Activated CD8-positive, alpha-beta memory T cell treated with anti-CD3 and anti-CD28 coated beads, Interleukin-2, amount 10 ng/mL, durations not matched to agents 7 days and 5 days (primary cell): ENCODE measurements at regions not wholly inside any gene's neighbourhood (a gene's known extent, or its start where the extent isn't known, plus 50 kb on each side); places are given as distances from the start of the nearest gene placed in this dataset.
"Not testable (repeated sequence)": the region's sequence is repeated elsewhere in the genome, so short reads cannot be mapped to it uniquely, and the experiment has no call there.

ENCODE experiments used
- ATAC-seq: fragments of 150-1000 bp; cut with Tn5 transposase; one replicate; pipeline ENCODE4 v1.10.0; 2021; ENCODE audit warnings: moderate library complexity
- CTCF ChIA-PET: fragments of 350-600 bp; sonication (Branson Sonifier 250); formaldehyde crosslinking; loops from one replicate; lab custom pipeline; 2021; ENCODE audit warnings: antibody characterized with exemption; lab: Charles Lee
- DNase-seq: peaks from one replicate; pipeline ENCODE4 v3.0.0-alpha.2; 2020
- H3K27ac Mint-ChIP-seq: one replicate; pipeline ENCODE4 v1.8.0; 2021; ENCODE audit warnings: mild to moderate bottlenecking, mixed read lengths
- H3K27me3 Mint-ChIP-seq: one replicate; pipeline ENCODE4 v1.8.0; 2021; ENCODE audit warnings: mixed read lengths
- H3K36me3 Mint-ChIP-seq: one replicate; pipeline ENCODE4 v1.8.0; 2021; ENCODE audit warnings: mild to moderate bottlenecking, mixed read lengths
- H3K4me1 Mint-ChIP-seq: one replicate; pipeline ENCODE4 v1.8.0; 2021; ENCODE audit warnings: mixed read lengths
- H3K4me3 Mint-ChIP-seq: one replicate; pipeline ENCODE4 v1.8.0; 2021; ENCODE audit warnings: mild to moderate bottlenecking, moderate library complexity, mixed read lengths
- H3K9me3 Mint-ChIP-seq: one replicate; pipeline ENCODE4 v1.8.0; 2022; ENCODE audit warnings: low read depth, mixed read lengths

DNA sequence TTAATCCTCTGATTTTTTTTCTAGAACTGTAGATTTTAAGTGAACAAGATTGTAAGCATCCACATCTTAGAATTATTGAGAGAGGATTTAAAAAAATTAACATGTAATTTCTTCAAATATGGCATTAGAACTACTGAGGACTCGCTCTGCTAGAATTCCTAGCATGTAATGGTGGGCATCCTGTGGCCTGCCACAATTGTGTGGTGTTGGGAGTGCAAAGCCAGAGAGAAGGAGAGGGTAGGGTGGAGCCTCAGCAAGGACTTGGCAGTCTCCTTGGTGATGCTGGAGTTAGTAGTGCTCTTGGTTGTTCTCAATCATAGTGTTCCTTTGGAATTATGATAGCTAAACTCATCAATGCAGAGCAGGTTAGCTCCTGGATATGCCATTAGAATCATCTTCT is 443.9 kb upstream of the TBL1XR1 start:
- H3K4me3 Mint-ChIP-seq: no peak overlapping the region
- H3K9me3 Mint-ChIP-seq: no peaks in the 10 kb centered on the region
- H3K27ac Mint-ChIP-seq: no peak overlapping the region
- peaks cover 10% of the 10 kb centered on the region for H3K36me3 Mint-ChIP-seq
- peaks cover 32% of the 10 kb centered on the region for H3K4me1 Mint-ChIP-seq
- DNase-seq: no peak
- no peaks in the 10 kb centered on the region for H3K27me3 Mint-ChIP-seq
- CTCF ChIA-PET: no interaction called here
- ATAC-seq: no peak

DNA sequence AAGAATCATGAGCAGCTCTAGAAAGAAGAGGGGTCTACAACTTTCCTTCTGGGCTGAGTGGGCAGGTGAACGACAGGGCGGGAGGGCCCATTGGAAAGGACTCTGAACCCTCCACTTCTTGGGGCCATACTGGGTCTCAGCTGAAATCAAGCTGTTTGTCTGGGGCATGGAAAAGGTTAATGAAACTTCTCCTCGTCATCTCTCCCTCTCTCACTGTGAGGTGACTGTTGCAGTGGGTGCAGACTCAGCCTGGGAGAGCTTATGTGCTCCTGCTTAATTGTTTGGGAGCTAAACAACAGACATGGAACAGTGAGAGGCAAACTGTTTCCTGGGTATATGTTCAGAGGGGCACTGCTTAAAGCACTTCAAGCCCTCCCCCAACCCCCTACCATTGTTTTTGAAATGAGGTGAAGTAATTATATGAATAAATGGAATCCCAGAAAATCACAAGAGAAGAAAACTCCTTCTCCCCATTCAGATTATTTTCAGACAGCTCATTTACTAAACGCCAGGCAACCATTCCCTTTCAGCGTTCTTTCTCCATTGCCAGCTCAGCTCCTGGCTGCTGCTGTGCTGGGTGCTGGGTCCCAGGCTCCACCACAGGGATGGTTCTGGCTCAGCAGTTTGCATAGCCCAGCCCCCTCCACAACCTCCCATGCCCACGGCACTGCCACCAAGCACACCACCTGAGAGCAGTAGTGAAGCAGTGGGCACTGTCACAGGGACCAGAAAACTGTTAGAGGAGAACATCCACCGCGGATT is 444.9 kb upstream of the TBL1XR1 start:
- no peaks in the 10 kb centered on the region for H3K27me3 Mint-ChIP-seq
- H3K4me3 Mint-ChIP-seq: no peak overlapping the region
- DNase-seq (no peak), ATAC-seq (no peak)
- no peak overlapping the region for H3K27ac Mint-ChIP-seq
- CTCF ChIA-PET: interaction anchor here (0.8 to 1.2 kb wide), 2 partner anchors 20 to 206 kb away, joined by 3 to 4 read pairs; no protein-coding TSS in a partner anchor
- peaks cover 42% of the 10 kb centered on the region for H3K4me1 Mint-ChIP-seq
- no peaks in the 10 kb centered on the region for H3K9me3 Mint-ChIP-seq
- H3K36me3 Mint-ChIP-seq: peaks cover 10% of the 10 kb centered on the region

GRCh38 chr3:177642804-177643125 is 445.5 kb upstream of the TBL1XR1 start:
- ATAC-seq: peak; percentile 19
- no peak overlapping the region for H3K27ac Mint-ChIP-seq
- H3K27me3 Mint-ChIP-seq: no peaks in the 10 kb centered on the region
- DNase-seq: no peak
- peaks cover 48% of the 10 kb centered on the region for H3K4me1 Mint-ChIP-seq
- H3K9me3 Mint-ChIP-seq: no peaks in the 10 kb centered on the region
- H3K36me3 Mint-ChIP-seq: peaks cover 9% of the 10 kb centered on the region
- CTCF ChIA-PET: interaction anchor here (0.8 to 1.2 kb wide), 2 partner anchors 20 to 206 kb away, joined by 3 to 4 read pairs; no protein-coding TSS in a partner anchor
- no peak overlapping the region for H3K4me3 Mint-ChIP-seq

GRCh38 chr3:177646749-177647148 is 449.5 kb upstream of the TBL1XR1 start:
- Mint-ChIP-seq H3K9me3 (no peaks in the 10 kb centered on the region), H3K27ac (peak overlapping the region; percentile 67), H3K4me1 (peaks cover 51% of the 10 kb centered on the region), H3K4me3 (no peak overlapping the region), H3K27me3 (no peaks in the 10 kb centered on the region), H3K36me3 (no peaks in the 10 kb centered on the region)
- DNase-seq (peak; percentile 79), ATAC-seq (peak; percentile 91)
- CTCF ChIA-PET: interaction anchor here (1.1 kb wide), 1 partner anchor 51 kb away, joined by 3 read pairs; no protein-coding TSS in a partner anchor

DNA sequence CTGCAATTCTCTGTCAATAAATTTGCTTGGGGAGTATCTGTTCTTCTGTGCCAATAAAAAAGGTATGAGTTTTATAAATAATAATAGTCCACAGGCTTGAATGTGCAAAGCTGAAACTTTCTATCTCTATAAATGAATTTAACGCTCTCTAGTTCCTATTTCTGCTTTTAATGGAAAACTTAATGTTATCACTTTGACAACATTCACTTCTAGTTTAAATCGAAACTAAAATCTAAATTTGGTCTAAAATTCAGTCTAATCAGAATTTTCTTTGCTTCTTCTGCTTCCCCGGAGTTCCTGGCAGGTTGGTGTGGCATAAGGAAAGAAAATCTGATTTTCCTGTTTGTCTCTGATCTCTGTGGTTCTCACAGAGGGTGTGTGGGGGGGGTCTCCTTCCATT is 450.1 kb upstream of the TBL1XR1 start:
- no peak for ATAC-seq
- Mint-ChIP-seq H3K36me3 (no peaks in the 10 kb centered on the region), H3K27me3 (no peaks in the 10 kb centered on the region), H3K4me1 (peaks cover 49% of the 10 kb centered on the region), H3K27ac (peak overlapping the region; percentile 67), H3K9me3 (no peaks in the 10 kb centered on the region), H3K4me3 (peak overlapping the region; percentile 30)
- CTCF ChIA-PET: interaction anchor here (1.1 kb wide), 1 partner anchor 52 kb away, joined by 3 read pairs; no protein-coding TSS in a partner anchor
- DNase-seq: no peak

DNA sequence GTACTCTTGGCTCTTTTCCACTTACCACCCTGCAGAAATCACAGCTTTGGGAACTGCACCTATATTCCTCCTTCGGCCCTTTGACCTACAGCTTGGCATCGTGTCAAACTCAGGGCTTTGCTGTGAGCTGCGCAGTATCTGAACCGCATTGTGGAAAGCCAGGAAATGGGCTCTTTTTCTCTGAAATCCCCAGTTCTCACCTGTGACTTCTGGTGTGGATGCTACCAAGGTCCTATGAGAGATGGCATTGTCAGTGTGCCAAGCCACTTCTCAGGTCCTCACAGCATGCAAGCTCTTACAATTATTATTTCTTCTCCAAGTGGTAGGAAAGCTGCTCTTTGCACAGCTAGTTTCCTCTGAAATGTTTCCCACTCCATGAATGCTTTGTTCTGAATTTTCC is 450.6 kb upstream of the TBL1XR1 start:
- Mint-ChIP-seq H3K4me1 (peaks cover 44% of the 10 kb centered on the region), H3K27ac (peak overlapping the region; percentile 67), H3K9me3 (no peaks in the 10 kb centered on the region), H3K27me3 (no peaks in the 10 kb centered on the region), H3K36me3 (no peaks in the 10 kb centered on the region), H3K4me3 (peak overlapping the region; percentile 30)
- ATAC-seq (peak; percentile 55), DNase-seq (peak; percentile 52)
- CTCF ChIA-PET: interaction anchor here (1.0 to 1.1 kb wide), 2 partner anchors 52 to 449 kb away, joined by 3 read pairs; no protein-coding TSS in a partner anchor

GRCh38 chr3:177652556-177653291 is 455.4 kb upstream of the TBL1XR1 start:
- no peaks in the 10 kb centered on the region for H3K9me3 Mint-ChIP-seq
- CTCF ChIA-PET: interaction anchor here (0.6 to 1.7 kb wide), 3 partner anchors 12 to 497 kb away, joined by 3 to 4 read pairs (median 3); no protein-coding TSS in a partner anchor

DNA sequence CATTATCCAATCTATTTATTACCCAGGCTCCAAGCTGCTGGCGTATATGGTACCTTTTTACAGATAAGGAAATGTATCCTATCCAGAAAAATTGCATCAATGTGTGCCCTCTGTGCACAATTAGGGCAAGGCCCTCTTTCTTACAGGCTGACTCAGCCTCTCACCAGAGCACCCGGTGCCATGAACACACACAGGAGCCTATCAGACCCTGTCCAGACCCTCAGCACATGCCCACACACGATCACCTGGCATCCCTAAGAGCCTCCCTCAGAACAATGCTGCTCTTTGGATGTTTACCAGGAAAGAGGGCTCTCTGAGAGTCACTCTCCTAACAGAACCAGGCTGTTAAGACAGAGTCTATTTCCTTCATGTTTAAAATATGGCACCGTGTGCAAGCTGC is 460.0 kb upstream of the TBL1XR1 start:
- no peak for ATAC-seq
- DNase-seq: no peak
- peaks cover 5% of the 10 kb centered on the region for H3K36me3 Mint-ChIP-seq
- H3K9me3 Mint-ChIP-seq: no peaks in the 10 kb centered on the region
- CTCF ChIA-PET: no interaction called here
- H3K27me3 Mint-ChIP-seq: no peaks in the 10 kb centered on the region
- no peak overlapping the region for H3K27ac Mint-ChIP-seq
- peaks cover 1% of the 10 kb centered on the region for H3K4me1 Mint-ChIP-seq
- H3K4me3 Mint-ChIP-seq: no peak overlapping the region

More at GRCh38 chr3:177652556-177653291, 455.4 kb upstream of the TBL1XR1 start:
- DNase-seq (no peak), ATAC-seq (peak; percentile 27)
- Mint-ChIP-seq H3K27me3 (no peaks in the 10 kb centered on the region), H3K36me3 (peaks cover 4% of the 10 kb centered on the region), H3K4me3 (no peak overlapping the region), H3K4me1 (peaks cover 14% of the 10 kb centered on the region), H3K27ac (no peak overlapping the region)

DNA sequence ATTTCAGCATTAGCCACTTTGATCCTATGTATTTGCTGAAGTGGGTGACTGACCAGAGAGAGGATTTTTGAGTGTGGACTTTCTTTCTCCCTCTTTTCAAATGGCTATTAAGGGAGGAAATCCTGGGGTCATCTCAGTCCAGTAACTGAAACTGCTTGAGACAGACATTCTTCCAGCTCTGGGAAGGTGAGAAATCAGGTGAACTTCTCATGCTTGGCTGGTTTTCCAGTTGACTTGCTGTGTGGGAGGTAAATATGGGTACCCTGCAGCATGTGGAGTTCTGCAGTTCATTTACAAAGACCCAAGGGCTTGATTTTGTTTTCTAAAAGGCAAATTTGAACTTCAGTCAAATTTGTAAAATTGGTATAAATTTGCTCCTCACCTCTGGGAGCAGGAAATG is 461.1 kb upstream of the TBL1XR1 start:
- DNase-seq (no peak), ATAC-seq (no peak)
- no peaks in the 10 kb centered on the region for H3K27me3 Mint-ChIP-seq
- H3K4me3 Mint-ChIP-seq: no peak overlapping the region
- no peak overlapping the region for H3K27ac Mint-ChIP-seq
- H3K4me1 Mint-ChIP-seq: no peaks in the 10 kb centered on the region
- no peaks in the 10 kb centered on the region for H3K9me3 Mint-ChIP-seq
- CTCF ChIA-PET: interaction anchor here (0.6 to 0.9 kb wide), 2 partner anchors 164 to 210 kb away, joined by 3 read pairs; no protein-coding TSS in a partner anchor
- H3K36me3 Mint-ChIP-seq: peaks cover 5% of the 10 kb centered on the region

DNA sequence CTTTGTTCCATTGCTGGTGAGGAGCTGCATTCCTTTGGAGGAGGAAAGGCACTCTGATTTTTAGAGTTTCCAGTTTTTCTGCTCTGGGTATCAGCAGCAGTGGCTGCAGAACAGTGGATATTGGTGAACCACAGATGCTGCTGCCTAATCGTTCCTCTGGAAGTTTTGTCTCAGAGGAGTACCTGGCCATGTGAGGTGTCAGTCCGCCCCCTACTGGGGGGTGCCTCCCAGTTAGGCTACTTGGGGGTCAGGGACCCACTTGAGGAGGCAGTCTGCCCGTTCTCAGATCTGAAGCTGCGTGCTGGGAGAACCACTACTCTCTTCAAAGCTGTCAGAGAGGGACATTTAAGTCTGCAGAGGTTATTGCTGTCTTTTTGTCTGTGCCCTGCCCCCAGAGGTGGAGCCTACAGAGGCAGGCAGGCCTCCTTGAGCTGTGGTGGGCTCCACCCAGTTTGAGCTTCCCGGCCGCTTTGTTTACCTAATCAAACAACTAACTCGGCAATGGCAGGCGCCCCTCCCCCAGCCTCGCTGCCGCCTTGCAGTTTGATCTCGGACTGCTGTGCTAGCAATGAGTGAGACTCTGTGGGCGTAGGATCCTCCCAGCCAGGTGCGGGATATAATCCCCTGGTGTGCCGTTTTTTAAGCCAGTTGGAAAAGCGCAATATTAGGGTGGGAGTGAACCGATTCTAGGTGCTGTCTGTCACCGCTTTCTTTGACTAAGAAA is 467.3 kb upstream of the TBL1XR1 start:
- H3K4me1 Mint-ChIP-seq, H3K27me3 Mint-ChIP-seq, ATAC-seq, DNase-seq, H3K27ac Mint-ChIP-seq, H3K36me3 Mint-ChIP-seq, H3K4me3 Mint-ChIP-seq, H3K9me3 Mint-ChIP-seq: not testable (repeated sequence)
- CTCF ChIA-PET: interaction anchor here (1.3 to 1.9 kb wide), 4 partner anchors 11 to 791 kb away, joined by 3 to 4 read pairs (median 4); no protein-coding TSS in a partner anchor

GRCh38 chr3:177665122-177665808 is 468.0 kb upstream of the TBL1XR1 start:
- Mint-ChIP-seq H3K4me1 (peaks cover 2% of the 10 kb centered on the region), H3K27ac (no peak overlapping the region), H3K36me3 (peaks cover 3% of the 10 kb centered on the region), H3K9me3 (no peaks in the 10 kb centered on the region), H3K27me3 (no peaks in the 10 kb centered on the region), H3K4me3 (no peak overlapping the region)
- ATAC-seq (no peak), DNase-seq (no peak)
- CTCF ChIA-PET: interaction anchor here (0.7 to 1.9 kb wide), 5 partner anchors 12 to 792 kb away, joined by 3 to 4 read pairs (median 3); no protein-coding TSS in a partner anchor

GRCh38 chr3:177672252-177672911 is 475.1 kb upstream of the TBL1XR1 start:
- Mint-ChIP-seq H3K36me3 (no peaks in the 10 kb centered on the region), H3K4me3 (no peak overlapping the region), H3K4me1 (peaks cover 4% of the 10 kb centered on the region), H3K27ac (no peak overlapping the region), H3K27me3 (no peaks in the 10 kb centered on the region), H3K9me3 (no peaks in the 10 kb centered on the region)
- ATAC-seq: no peak
- CTCF ChIA-PET: no interaction called here
- no peak for DNase-seq
